Ectodermal cell (in vitro differentiated cells): ENCODE measurements at regions not wholly inside any gene's neighbourhood (a gene's known extent, or its start where the extent isn't known, plus 50 kb on each side); places are given as distances from the start of the nearest gene placed in this dataset.

Experiments used
- H3K27ac ChIP-seq: 2 replicates; pipeline ENCODE4 v1.7.0; 2013; ENCODE audit warnings: mild to moderate bottlenecking, low read depth, low read length; ENCODE audit not compliant: insufficient read depth, poor library complexity, severe bottlenecking
- H3K27me3 ChIP-seq: 2 replicates; pipeline ENCODE4 v1.7.0; 2013; ENCODE audit warnings: mild to moderate bottlenecking, low read length; ENCODE audit not compliant: insufficient read depth, control insufficient read depth, poor library complexity, severe bottlenecking
- H3K36me3 ChIP-seq: one replicate; pipeline ENCODE4 v1.7.0; 2013; ENCODE audit warnings: low read length; ENCODE audit not compliant: control insufficient read depth, insufficient read depth
- H3K4me1 ChIP-seq: one replicate; pipeline ENCODE4 v1.7.0; 2013; ENCODE audit warnings: low read length; ENCODE audit not compliant: control insufficient read depth, insufficient read depth
- H3K4me3 ChIP-seq: 2 replicates; pipeline ENCODE4 v1.7.0; 2013; ENCODE audit warnings: low read depth, low read length, control low read depth; ENCODE audit not compliant: insufficient read depth
- H3K9me3 ChIP-seq: 2 replicates; pipeline ENCODE4 v1.7.0; 2013; ENCODE audit warnings: mild to moderate bottlenecking, low read length, moderate library complexity; ENCODE audit not compliant: control insufficient read depth
- WGBS, 2 experiments: methylation state at CpG; one replicate each; pipeline ENCODE4 v1.1.7; 2013; ENCODE audit warnings: missing lambda C conversion rate in 2 of 2; 5-methylcytosine and 5-hydroxymethylcytosine counted together

DNA sequence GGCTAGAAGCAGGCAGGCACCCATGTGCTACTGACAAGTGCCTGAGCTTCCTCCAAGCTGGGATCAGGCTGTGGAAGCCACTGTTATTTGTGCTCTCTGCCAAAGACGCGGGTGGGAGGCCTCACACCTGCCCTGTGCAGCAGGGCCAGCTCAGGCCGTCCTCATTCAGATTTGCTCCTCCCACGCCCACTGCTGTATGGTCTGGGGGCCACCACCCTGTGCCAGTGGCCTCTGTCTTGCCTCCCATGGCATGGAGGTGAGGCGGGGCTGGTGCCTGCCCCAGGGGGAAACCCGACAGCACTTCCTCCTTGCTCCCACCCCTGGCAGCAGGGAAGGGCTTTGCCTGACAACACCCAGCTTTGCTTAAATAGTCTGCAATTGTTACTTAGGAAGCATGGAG lies 356.5 kb upstream of the CDH8 start:
- Histone ChIP-seq H3K27me3 (no peaks in the 10 kb centered on the region), H3K36me3 (no peaks in the 10 kb centered on the region), H3K4me3 (no peak overlapping the region), H3K4me1 (no peaks in the 10 kb centered on the region), H3K27ac (no peak overlapping the region), H3K9me3 (no peaks in the 10 kb centered on the region)
- 84 to 92% methylated on average over 6 of the region's 6 CpGs for WGBS, 2 experiments

DNA sequence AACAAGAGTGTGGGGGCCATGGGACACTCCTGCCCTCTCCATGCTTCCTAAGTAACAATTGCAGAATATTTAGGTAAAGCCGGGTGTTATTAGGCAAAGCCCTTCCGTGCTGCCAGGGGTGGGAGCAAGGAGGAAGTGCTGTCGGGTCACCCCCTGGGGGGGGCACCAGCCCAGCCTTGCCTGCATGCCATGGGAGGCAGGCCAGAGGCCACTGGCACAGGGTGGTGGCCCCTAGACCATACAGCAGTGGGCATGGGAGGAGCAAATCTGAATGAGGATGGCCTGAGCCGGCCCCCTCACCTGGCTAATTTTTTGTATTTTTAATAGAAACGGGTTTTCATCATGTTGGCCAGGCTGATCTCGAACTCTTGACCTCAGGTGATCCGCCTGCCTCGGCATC lies 355.7 kb upstream of the CDH8 start:
- Histone ChIP-seq H3K27ac (no peak overlapping the region), H3K4me1 (no peaks in the 10 kb centered on the region), H3K36me3 (no peaks in the 10 kb centered on the region), H3K4me3 (no peak overlapping the region), H3K9me3 (no peaks in the 10 kb centered on the region), H3K27me3 (no peaks in the 10 kb centered on the region)
- WGBS, 2 experiments: 89 to 98% methylated on average over 8 of the region's 8 CpGs

DNA sequence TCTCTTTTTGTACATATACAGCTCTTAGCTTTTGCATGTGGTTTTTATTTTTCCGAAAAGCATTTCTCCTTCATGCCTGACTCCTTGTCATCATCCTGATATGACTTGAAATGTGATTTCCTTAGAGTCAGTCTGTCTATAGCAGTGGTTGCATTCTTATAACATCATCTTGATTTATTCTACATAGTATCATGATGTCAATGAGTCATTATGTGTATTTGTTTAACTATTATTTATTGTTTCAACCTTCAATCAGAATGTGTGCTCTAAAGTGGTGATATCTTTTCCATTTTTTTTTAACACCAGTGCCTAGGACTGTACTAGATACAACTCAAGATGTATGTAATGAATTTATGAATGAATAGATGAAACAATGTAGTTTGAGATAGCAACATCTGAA lies 354.9 kb upstream of the CDH8 start:
- 86 to 100% methylated on average over 1 of the region's 1 CpG for WGBS, 2 experiments
- no peaks in the 10 kb centered on the region for H3K27me3 ChIP-seq
- H3K4me3 ChIP-seq: no peak overlapping the region

DNA sequence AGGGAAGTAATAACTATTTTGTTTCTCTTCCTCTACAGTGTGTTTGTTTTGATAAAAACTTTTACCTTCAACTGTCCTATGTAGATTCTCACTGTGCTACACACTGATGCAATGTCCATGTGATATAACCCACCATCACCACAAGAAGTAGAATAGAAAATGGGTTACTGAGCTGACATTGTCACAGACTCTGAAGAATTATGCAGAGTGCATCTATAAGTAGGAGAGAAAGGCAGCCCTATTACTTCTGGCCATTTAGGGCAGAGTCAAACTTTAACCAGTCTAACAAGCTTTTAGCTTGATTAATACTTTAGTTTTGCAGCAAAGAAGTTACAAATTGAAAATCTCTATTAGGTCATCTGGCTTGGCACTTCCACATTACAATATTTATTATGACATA lies 354.0 kb upstream of the CDH8 start:
- Histone ChIP-seq H3K36me3 (no peaks in the 10 kb centered on the region), H3K9me3 (no peaks in the 10 kb centered on the region), H3K27ac (no peak overlapping the region), H3K4me3 (no peak overlapping the region), H3K27me3 (no peaks in the 10 kb centered on the region), H3K4me1 (no peaks in the 10 kb centered on the region)

More for the DNA sequence above, 354.9 kb upstream of the CDH8 start:
- Histone ChIP-seq H3K4me1 (no peaks in the 10 kb centered on the region), H3K27ac (no peak overlapping the region), H3K9me3 (no peaks in the 10 kb centered on the region), H3K36me3 (no peaks in the 10 kb centered on the region)

DNA sequence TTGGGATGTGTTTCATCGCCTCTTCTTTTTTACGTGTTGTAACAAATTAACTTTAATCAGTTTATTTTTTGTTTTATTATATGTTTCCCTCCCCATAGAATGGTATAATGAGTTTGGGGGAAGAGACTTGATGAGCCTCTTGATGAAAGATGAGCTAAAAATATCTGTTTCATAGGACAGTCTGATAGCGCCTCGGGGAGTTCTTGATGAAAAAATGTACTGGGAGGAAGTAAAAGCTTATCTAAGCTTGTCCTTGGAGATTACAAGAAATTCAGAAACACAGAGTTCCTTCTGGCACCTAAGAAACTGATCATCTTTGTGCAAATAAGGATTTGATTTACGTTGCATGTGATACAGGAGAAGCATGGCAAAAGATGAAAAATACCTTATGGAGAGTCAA lies 350.2 kb upstream of the CDH8 start:
- Histone ChIP-seq H3K9me3 (no peaks in the 10 kb centered on the region), H3K4me1 (no peaks in the 10 kb centered on the region), H3K4me3 (no peak overlapping the region), H3K36me3 (no peaks in the 10 kb centered on the region), H3K27ac (no peak overlapping the region), H3K27me3 (no peaks in the 10 kb centered on the region)
- 97 to 99% methylated on average over 3 to 4 of the region's 5 CpGs for WGBS, 2 experiments

DNA sequence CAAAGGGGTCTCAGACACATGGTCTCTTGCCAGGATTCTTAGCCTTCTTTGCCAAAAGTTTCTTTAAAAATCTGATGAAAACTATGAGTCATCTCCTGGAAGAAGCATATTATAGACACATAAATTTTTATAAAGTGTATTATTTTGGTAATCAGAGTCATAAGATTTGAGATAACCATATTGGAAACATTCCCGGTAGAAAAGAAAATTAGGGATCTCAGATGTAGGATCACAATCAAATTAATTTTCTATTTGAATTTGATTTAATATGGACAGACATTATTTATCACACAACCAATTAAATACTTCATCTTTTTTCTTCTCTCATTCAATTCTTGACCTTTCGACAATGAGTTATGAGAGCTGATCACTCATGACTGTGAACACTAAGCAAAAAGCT lies 347.7 kb upstream of the CDH8 start:
- H3K27me3 ChIP-seq: no peaks in the 10 kb centered on the region
- H3K36me3 ChIP-seq: no peaks in the 10 kb centered on the region
- 88 to 96% methylated on average over 1 to 2 of the region's 2 CpGs for WGBS, 2 experiments
- H3K9me3 ChIP-seq: no peaks in the 10 kb centered on the region
- H3K4me3 ChIP-seq: no peak overlapping the region
- no peak overlapping the region for H3K27ac ChIP-seq
- H3K4me1 ChIP-seq: no peaks in the 10 kb centered on the region

DNA sequence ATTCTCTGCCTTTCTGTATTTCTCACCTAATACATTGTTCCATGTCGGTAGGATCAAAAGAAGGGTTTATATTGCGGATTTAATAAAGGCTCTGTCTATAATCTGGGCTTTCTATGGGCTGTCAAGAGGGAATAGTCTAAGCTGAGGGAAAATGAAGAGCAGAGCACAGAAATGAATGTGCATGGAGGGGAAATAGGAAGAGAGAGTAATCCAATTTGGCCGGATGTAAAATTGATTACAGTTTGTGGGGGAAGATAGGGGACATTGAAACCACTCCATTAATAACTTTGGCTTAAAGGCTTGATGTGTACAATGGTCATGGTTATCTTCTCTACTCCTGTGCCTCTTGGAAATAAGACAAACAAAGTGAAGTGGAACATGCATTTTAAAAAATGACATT lies 334.2 kb upstream of the CDH8 start:
- 93 to 96% methylated on average over 3 of the region's 3 CpGs for WGBS, 2 experiments
- Histone ChIP-seq H3K9me3 (no peaks in the 10 kb centered on the region), H3K4me3 (no peak overlapping the region), H3K27ac (no peak overlapping the region), H3K36me3 (no peaks in the 10 kb centered on the region), H3K4me1 (no peaks in the 10 kb centered on the region), H3K27me3 (no peaks in the 10 kb centered on the region)

DNA sequence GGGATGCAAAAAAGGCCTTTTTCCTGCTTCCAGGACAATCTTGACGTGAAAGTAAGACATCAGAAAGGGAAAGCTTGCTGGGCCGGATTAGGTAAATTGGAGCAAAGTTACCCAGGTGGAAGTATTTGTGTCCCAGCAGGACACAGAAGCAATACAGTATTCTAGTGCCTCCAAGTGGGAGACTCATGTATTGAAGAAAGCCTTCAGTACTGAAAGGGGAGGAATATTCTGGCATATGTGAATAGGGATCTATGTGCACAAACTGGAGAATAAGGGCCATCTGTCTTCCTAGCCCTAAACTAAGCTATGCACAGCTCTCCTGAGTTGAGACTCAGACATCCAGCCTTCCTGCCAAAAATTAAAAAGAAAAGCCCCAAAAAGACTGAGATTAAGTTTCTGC lies 327.3 kb upstream of the CDH8 start:
- 55 to 63% methylated on average over 2 of the region's 2 CpGs for WGBS, 2 experiments
- H3K9me3 ChIP-seq: no peaks in the 10 kb centered on the region

DNA sequence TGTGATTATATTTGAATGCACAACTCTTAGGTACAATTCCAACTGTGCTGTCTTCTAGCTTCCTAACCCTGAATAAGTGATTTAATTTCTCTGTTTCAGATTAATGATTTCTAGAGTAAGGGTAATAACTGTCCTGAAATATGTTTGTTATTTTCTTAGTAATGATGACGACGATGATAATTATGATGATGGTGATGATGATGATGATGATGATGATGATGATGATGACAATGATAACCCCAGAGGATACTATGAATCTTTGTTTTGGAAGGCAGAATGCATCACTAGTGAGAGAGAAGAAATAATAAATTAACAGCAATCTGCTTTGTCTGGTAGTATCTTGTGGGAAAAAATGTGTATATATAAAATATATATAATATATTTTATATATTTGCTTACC lies 317.1 kb upstream of the CDH8 start:
- H3K4me1 ChIP-seq: no peaks in the 10 kb centered on the region
- H3K9me3 ChIP-seq: no peaks in the 10 kb centered on the region
- no peaks in the 10 kb centered on the region for H3K36me3 ChIP-seq
- WGBS, 2 experiments: 93 to 95% methylated on average over 2 of the region's 2 CpGs
- no peak overlapping the region for H3K27ac ChIP-seq
- no peak overlapping the region for H3K4me3 ChIP-seq
- no peaks in the 10 kb centered on the region for H3K27me3 ChIP-seq

More for the DNA sequence above, 327.3 kb upstream of the CDH8 start:
- no peaks in the 10 kb centered on the region for H3K27me3 ChIP-seq
- H3K36me3 ChIP-seq: no peaks in the 10 kb centered on the region
- H3K27ac ChIP-seq: no peak overlapping the region
- H3K4me3 ChIP-seq: no peak overlapping the region
- H3K4me1 ChIP-seq: no peaks in the 10 kb centered on the region

DNA sequence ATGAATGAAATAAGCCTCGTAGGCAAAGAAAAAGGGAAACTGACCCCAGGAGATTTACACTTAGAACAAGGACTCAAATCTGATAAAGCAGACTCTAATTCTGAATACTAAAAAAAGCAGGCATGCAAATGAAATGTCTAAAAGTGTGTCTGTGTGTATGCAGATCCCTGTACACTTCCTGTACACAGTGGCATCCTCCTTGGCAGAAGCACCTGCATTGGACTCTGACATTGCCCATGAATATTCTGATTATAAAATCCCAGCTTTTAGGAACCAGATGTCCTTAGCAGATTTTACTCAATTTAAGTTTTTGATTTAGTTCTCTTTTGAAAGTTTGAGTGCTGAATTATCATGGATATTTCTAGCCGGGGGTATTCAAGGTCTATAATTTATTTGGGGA lies 306.0 kb upstream of the CDH8 start:
- 95 to 96% methylated on average over 2 of the region's 2 CpGs for WGBS, 2 experiments
- no peaks in the 10 kb centered on the region for H3K36me3 ChIP-seq
- no peaks in the 10 kb centered on the region for H3K27me3 ChIP-seq
- H3K9me3 ChIP-seq: no peaks in the 10 kb centered on the region
- H3K4me1 ChIP-seq: peaks cover 3% of the 10 kb centered on the region
- H3K4me3 ChIP-seq: no peak overlapping the region
- H3K27ac ChIP-seq: no peak overlapping the region

DNA sequence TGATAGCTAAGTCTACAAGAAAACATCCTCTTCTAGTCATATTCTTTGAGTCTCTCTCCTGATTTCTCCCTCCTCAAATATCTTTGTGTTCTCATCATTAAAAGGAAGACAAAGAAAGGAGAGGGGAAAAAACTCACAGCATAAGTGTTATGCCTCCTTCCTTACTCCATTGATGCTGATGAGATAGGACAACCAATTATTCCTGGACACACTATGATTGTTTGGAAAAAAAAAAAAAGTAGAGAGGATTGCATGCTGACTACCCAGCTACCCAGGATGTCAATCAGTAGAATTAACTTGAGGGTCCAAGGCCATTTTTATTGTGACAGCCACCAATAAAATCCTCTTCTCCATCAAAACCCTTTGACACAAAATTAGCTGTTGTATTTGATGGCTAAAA lies 299.1 kb upstream of the CDH8 start:
- H3K36me3 ChIP-seq: no peaks in the 10 kb centered on the region
- no peak overlapping the region for H3K27ac ChIP-seq
- H3K27me3 ChIP-seq: no peaks in the 10 kb centered on the region
- H3K9me3 ChIP-seq: no peaks in the 10 kb centered on the region
- no peak overlapping the region for H3K4me3 ChIP-seq
- H3K4me1 ChIP-seq: no peaks in the 10 kb centered on the region
